NCI-H2171 treated with DMSO at 0.1 percent for 48 hours (cell line): ENCODE measurements at regions not wholly inside any gene's neighbourhood (a gene's known extent, or its start where the extent isn't known, plus 50 kb on each side); places are given as distances from the start of the nearest gene placed in this dataset.

Experiments used
- DNase-seq: peaks from one replicate; lab custom pipeline; 2025; lab: John Stamatoyannopoulos, UW

DNA sequence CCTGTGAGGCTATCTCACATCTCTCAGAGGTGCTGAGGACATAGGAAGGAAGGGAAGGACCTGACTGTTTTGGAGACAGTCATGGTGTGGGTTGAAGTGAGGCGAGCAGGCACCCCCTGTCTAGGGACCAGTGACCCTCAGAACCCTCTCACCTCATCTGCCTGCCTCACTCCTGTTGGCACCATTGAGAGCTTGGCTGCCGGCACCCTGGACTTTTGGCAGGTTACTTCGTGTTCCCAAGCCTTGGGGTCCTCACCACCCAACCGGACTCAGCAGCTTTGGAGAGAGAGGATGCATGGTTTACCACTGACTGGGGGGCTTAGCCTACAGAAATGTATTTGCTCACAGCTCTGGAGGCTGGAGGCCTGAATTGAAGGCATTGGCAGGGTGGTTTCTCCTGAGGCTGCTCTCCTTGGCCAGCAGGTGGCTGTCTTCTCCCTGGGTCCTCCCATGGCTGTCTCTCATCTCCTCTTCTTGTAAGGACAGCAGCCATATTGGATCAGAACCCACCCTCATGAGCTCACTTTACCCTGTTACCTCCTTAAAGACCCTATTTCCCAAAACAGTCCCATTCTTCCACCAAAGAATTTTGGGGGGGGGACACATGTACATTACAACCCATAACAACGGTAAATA lies 142.0 kb downstream of the TSN start:
- peak; percentile 67 for DNase-seq

DNA sequence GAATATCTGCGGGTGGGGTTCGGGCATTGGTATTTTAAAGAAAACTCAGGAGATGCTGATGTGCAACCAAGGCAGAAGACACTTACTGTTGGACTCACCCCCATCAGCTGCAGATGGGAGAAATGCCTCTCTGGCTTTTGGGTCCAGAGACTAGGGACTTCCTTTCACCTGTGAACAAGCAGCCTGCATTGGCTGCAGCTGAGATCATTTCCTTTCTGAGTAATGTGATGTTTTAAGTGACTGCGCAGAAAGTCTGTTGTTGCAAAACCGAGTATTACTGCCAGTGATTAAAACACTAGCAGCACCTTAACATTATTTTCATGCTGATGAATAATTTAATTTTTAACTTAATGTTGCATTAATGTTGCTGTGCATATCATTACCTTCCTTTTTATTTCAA lies 143.0 kb downstream of the TSN start:
- DNase-seq, result no peak

GRCh38 chr2:121900391-121900790 lies 144.9 kb downstream of the TSN start:
- no peak for DNase-seq

DNA sequence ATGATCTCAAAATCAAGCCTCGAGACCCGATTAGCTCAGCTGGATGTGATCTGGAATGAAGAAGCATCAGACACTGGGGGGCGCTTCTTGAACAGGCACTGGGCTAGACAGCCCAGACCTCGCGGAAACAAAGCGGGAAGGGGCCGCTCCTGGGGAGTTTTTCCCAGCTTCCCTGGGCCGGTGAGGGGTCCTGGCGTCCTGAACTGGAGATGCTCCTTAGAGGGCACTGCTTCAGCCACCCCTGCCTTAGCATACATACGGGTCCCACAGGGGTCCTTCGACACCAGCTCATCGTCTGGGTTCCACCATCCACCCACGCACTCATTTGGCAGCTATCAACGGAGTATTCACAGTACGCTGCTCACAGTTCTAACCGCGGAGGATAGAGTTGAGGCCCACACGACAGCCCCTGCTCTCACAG lies 146.7 kb downstream of the TSN start:
- DNase-seq, result no peak

- DNase-seq, result no peak
Measured at GRCh38 chr2:121902616-121903015, 147.2 kb downstream of the TSN start.

DNA sequence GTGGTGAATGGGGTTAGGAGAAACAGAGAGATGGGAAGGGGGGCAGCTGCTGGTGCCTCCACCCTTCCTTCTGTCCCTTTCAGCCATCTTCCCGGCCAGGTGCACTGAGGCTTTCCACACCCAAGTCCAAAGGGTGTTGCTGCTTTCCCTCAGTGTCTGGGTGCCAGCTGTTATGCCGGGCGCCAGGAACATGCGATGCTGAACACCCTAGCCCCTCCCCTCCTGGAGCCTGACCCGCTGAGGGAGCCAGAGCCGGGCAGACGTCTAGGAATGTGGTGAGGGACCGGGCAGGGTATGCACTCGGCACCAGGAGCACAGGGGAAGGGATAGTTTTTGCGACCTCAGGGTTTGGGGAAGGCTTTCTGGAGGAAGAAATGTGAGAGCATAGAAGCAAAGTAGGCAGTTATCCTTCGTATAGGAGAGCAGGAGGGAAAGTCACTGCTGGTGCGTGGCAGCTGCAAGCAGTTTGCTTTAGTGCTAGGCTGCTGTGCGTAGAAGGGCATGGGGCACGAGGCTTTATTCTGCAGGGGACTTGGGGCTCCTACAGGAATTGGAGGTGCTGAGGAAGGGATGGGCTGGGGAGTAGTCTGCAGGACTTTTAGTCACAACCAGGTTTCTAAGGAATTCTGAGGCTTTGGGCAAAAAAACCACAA lies 147.7 kb downstream of the TSN start:
- DNase-seq, result peak; percentile 80

DNA sequence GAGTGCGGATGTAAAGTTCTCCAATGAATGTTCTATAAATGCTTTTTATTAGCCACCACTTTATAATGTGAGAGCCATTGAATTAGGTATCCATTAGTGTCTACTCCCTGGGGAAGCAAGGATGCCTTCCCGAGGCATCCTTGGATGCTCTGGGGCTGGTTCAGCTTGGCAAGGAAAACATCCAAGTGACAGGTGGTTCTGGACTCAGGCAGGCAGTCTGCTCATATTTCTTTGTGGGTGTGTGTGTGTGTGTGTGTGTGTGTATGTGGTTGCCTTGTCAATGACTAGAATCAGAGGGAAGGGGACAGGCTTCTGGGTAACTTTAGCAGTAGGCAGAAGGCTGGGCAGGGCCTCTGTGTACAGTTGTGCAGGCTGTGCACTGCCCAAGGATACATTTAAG lies 149.2 kb downstream of the TSN start:
- DNase-seq, result peak; percentile 85

- no peak for DNase-seq
Measured at GRCh38 chr2:121905201-121905600, 149.8 kb downstream of the TSN start.

- DNase-seq, result no peak
Measured at GRCh38 chr2:121906170-121906569, 150.7 kb downstream of the TSN start.

DNA sequence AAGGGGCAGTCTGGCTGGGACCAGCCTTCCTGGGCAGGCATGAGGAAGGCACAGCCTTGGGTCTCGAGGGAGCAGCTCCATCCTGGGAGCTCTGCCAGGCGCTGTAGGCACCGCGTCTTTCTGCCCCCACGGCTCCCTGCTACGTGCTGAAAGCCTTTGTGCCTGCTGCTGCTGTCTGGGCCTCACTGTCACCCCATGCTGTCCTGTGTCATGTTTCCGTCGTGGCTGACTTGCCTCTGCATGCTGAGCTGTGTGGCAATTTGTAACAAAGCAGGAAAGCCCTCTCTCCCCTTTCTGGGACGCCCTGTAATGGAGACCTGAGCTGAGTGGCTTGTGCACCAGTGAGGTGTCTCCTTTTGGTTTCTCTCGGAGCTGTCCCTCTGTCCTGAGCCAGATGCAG lies 152.5 kb downstream of the TSN start:
- peak; percentile 98 for DNase-seq

- DNase-seq, result no peak
Measured at GRCh38 chr2:121910139-121910538, 154.7 kb downstream of the TSN start.

DNA sequence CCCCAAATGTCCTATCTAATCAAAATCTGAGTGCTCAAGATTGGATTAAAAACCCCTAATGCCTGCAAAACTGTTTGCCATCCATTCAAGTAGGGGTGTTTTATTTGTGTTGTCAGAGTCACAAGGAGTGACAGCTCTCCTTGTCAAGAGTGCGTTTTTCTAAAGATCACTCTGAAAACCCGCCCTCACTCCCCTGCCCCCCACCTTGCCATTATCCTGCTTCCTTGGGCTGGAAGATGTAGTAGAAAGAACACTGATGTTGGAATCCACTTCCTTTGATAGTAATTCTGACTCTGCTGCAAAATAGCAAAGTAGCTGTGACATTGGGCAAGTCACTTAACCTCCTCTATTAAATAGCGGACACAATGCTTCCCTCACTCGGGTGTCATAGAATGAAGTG lies 155.6 kb downstream of the TSN start:
- no peak for DNase-seq

DNA sequence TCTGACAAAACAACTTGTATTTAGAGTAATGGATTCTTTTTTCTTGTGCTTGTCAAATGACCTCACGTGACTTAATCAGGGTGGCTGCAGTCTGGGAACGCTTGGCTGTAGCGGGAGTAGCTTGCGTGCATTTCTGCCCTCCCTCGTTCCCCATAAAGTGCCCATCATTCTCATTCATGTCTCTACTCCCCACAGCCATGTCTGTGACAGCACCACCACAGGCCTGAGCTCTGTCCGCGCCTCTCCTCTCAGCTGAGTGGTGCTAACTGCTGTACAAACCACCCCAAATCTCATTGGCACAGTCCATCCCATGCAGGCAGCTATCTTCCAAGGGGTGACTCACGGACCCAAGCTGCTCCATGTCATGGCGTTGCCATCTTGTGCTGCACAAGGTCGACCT lies 161.7 kb downstream of the TSN start:
- DNase-seq, result no peak

- no peak for DNase-seq
Measured at GRCh38 chr2:121918231-121918630, 162.8 kb downstream of the TSN start.

GRCh38 chr2:121919803-121920202 lies 164.4 kb downstream of the TSN start:
- no peak for DNase-seq

- DNase-seq, result no peak
Measured at GRCh38 chr2:121925466-121925865, 170.0 kb downstream of the TSN start.

DNA sequence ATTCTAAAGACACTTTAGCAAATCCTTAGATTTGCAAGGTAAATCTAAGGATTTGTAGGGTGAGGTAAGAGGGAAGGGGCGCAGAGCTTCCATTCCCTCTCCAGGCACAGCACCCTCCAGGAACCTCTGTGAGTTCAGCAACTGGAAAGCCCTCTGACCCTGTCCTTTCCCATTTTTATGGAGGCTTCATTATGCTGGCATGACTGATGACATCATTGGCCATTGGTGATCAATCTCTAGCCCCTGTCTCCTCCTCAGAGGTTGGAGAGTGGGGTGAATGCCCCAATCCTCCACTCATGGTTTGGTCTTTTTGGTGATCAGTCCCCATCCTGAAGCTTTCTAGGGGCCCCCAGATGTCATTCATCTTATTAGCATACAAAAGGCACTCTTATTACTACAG lies 187.8 kb downstream of the TSN start:
- no peak for DNase-seq

- DNase-seq, result no peak
Measured at GRCh38 chr2:121944072-121944831, 188.8 kb downstream of the TSN start.

DNA sequence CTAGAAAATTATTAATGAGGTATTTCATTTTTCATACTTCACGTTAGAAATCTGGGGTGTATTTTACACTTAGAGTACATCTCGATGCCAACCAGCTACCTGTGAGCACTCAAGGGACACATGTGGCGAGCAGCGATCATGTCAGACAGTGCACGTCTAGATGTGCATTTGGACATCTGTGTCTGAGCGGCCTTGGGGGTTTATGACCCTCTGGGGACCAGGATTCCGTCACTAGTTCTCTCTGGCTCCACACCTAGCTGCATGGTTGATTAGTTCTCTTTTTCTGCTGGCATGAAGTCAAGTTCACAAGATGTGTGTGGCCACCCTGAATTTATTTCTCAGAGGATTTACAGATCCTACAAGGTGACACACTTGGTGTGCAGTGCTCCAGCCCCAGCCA lies 192.2 kb downstream of the TSN start:
- peak; percentile 86 for DNase-seq

- peak; percentile 62 for DNase-seq
Measured at GRCh38 chr2:121949271-121949670, 193.8 kb downstream of the TSN start.

DNA sequence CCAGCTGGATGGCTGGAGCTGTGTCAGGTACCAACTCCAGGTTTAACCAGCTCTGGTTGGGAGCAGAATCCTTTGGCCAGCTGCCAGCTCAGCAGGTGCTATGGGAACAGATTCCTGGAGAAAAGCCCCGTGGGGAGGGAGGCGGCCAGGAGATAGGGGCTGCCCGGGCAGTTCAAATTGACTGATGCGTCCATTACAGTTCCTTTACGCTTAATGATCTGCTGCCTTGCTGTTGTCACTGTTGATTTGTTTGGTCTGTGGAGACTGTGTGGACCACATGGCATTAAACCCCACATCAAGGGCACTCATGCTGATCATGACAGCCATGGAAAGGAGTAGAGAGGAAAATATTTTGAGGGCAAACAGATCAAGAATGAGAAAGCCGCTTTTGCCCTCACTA lies 200.0 kb downstream of the TSN start:
- peak; percentile 66 for DNase-seq

- peak; percentile 10 for DNase-seq
Measured at GRCh38 chr2:121955872-121956271, 200.4 kb downstream of the TSN start.

DNA sequence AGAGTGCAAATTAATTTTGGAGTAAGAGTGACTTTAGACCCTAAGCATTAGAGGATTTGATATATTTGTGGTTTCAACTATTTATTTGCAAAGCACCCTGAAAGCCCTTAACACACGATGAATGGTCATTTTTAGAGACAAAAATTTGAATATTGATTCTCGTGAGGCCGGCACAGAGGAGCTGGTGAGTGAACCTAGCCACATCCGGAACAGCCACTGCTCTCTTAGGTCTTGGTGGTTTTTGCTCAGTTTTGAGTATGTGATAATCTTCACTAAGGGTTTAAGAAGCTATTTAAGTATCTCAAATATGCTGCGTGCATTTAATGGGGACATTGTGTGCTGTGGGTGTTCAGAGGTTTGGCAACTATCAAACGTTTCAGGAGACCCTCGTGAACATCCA lies 204.8 kb downstream of the TSN start:
- no peak for DNase-seq
